B cell (primary cell): ENCODE measurements at regions not wholly inside any gene's neighbourhood (a gene's known extent, or its start where the extent isn't known, plus 50 kb on each side); places are given as distances from the start of the nearest gene placed in this dataset.

Source experiments
- ATAC-seq: fragments of 200-7000 bp; cut with Tn5 transposase; one replicate; pipeline ENCODE4 v1.10.0; 2021; ENCODE audit warnings: low read depth, mild to moderate bottlenecking, moderate number of reproducible peaks, moderate library complexity
- CTCF ChIA-PET: fragments of 350-600 bp; sonication (Branson Sonifier 250); formaldehyde crosslinking; loops from one replicate; lab custom pipeline; 2021; ENCODE audit warnings: antibody characterized with exemption, inconsistent platforms; lab: Charles Lee
- POLR2A ChIA-PET: fragments of 350-600 bp; sonication (Branson Sonifier 250); formaldehyde crosslinking; loops from one replicate; lab custom pipeline; 2021; ENCODE audit warnings: antibody characterized with exemption; lab: Charles Lee
- DNase-seq: peaks from one replicate; pipeline ENCODE4 v3.0.0; 2013
- H2AFZ ChIP-seq: 2 replicates; pipeline ENCODE4 v1.6.1; 2012; ENCODE audit warnings: mild to moderate bottlenecking, low read depth, low read length; ENCODE audit not compliant: insufficient read depth, poor library complexity, severe bottlenecking
- H3K27ac ChIP-seq, 2 donors: 1 replicate in 1 of 2; 2 replicates in 1 of 2; pipeline ENCODE4 v1.5.1; 2012 to 2013; ENCODE audit warnings: low read length in 2 of 2, mild to moderate bottlenecking in 2 of 2, moderate library complexity in 1 of 2
- H3K27me3 ChIP-seq, 4 experiments: fragments of 200-600 bp in 1 of 4; sonication (generic) in 1 of 4; replicated peaks in 1 of 4; 1 replicate in 2 of 4; 2 replicates in 2 of 4; pipeline versions ENCODE4 v1.6.1 to v1.7.0; 2013 to 2016; ENCODE audit warnings: low read length in 3 of 4, mild to moderate bottlenecking in 2 of 4, mixed read lengths in 1 of 4, moderate library complexity in 1 of 4; ENCODE audit not compliant: insufficient read depth in 4 of 4, control insufficient read depth in 3 of 4; ENCODE audit errors: control extremely low read depth in 1 of 4
- H3K36me3 ChIP-seq, 2 experiments: replicated peaks in 1 of 2; 1 replicate in 1 of 2; 2 replicates in 1 of 2; pipeline versions ENCODE4 v1.6.1 to v1.7.1; 2013; ENCODE audit warnings: low read length in 1 of 2; ENCODE audit not compliant: insufficient read depth in 2 of 2, control insufficient read depth in 1 of 2; ENCODE audit errors: control extremely low read depth in 1 of 2, extremely low read depth in 1 of 2
- H3K4me1 ChIP-seq, 2 donors: fragments of 200-600 bp in 1 of 2; sonication (generic) in 1 of 2; 1 replicate in 1 of 2; 2 replicates in 1 of 2; pipeline versions ENCODE4 v1.5.1 to v1.6.1; 2013 to 2017; ENCODE audit warnings: low read length in 2 of 2; ENCODE audit not compliant: control insufficient read depth in 2 of 2, insufficient read depth in 2 of 2
- H3K4me2 ChIP-seq: replicated peaks from 2 replicates; pipeline ENCODE3; 2012; ENCODE audit warnings: mild to moderate bottlenecking, low read depth, low read length; ENCODE audit not compliant: poor library complexity, severe bottlenecking
- H3K4me3 ChIP-seq, 5 experiments: fragments of 200-600 bp in 1 of 5; sonication (generic) in 1 of 5; 1 replicate in 3 of 5; 2 replicates in 2 of 5; pipeline versions ENCODE4 v1.5.1 to v1.7.0; 2011 to 2016; ENCODE audit warnings: low read length in 4 of 5, mild to moderate bottlenecking in 4 of 5, low read depth in 2 of 5, control low read depth in 1 of 5, moderate library complexity in 1 of 5; ENCODE audit not compliant: insufficient read depth in 1 of 5; ENCODE audit errors: control extremely low read depth in 1 of 5, extremely low read depth in 1 of 5
- H3K79me2 ChIP-seq: fragments of 200-600 bp; sonication (generic); one replicate; pipeline ENCODE4 v1.6.0; 2016; ENCODE audit warnings: low read length; ENCODE audit not compliant: control insufficient read depth, insufficient read depth
- H3K9ac ChIP-seq: fragments of 200-600 bp; sonication (generic); 2 replicates; pipeline ENCODE4 v1.6.1; 2017; ENCODE audit warnings: mild to moderate bottlenecking, low read length, moderate library complexity
- H3K9me3 ChIP-seq, 3 donors: one replicate each; pipeline versions ENCODE4 v1.6.1 to v1.7.1; 2013; ENCODE audit warnings: low read length in 2 of 3; ENCODE audit not compliant: control insufficient read depth in 2 of 3, insufficient read depth in 1 of 3; ENCODE audit errors: control extremely low read depth in 1 of 3
- H4K20me1 ChIP-seq: 2 replicates; pipeline ENCODE4 v1.6.0; 2012; ENCODE audit warnings: mild to moderate bottlenecking, low read length; ENCODE audit not compliant: insufficient read depth, control insufficient read depth, poor library complexity, severe bottlenecking
- H3K27ac Mint-ChIP-seq: one replicate; pipeline ENCODE4 v1.8.0; 2021; ENCODE audit warnings: mixed read lengths
- H3K27me3 Mint-ChIP-seq: one replicate; pipeline ENCODE4 v1.8.0; 2021; ENCODE audit warnings: mixed read lengths
- H3K4me1 Mint-ChIP-seq: one replicate; pipeline ENCODE4 v1.8.0; 2021; ENCODE audit warnings: mixed read lengths
- H3K4me3 Mint-ChIP-seq: one replicate; pipeline ENCODE4 v1.8.0; 2021; ENCODE audit warnings: mixed read lengths
- H3K9me3 Mint-ChIP-seq: one replicate; pipeline ENCODE4 v1.8.0; 2022; ENCODE audit warnings: mixed read lengths; ENCODE audit not compliant: insufficient read depth
- EZH2 ChIP-seq: IDR thresholded peaks from 2 replicates; pipeline ENCODE4 v1.6.1; 2012; ENCODE audit warnings: borderline replicate concordance, low read depth, mild to moderate bottlenecking, moderate library complexity, low read length; ENCODE audit not compliant: insufficient read depth, poor library complexity, severe bottlenecking
- WGBS: methylation state at CpG from one replicate; pipeline ENCODE4 v1.1.5; 2013; ENCODE audit warnings: missing lambda C conversion rate; ENCODE audit not compliant: insufficient coverage; 5-methylcytosine and 5-hydroxymethylcytosine counted together
- intact Hi-C: fragments of 100-400 bp; cut with micrococcal nuclease; formaldehyde crosslinking; loops from one replicate; pipeline ENCODE4 v1.10.0; 2022
- TF ChIP-seq, protein P1 (sequence below): fragments of 200-600 bp; IDR thresholded peaks from one replicate; pipeline ENCODE4 v1.8.0; 2022; ENCODE audit warnings: antibody characterized with exemption, mild to moderate bottlenecking

GRCh38 chr18:38933910-38934510 is 1368.4 kb upstream of the CELF4 start:
- no peak overlapping the region for H2AFZ ChIP-seq
- no peaks in the 10 kb centered on the region for H3K4me1 ChIP-seq
- no peak for ATAC-seq
- no peak overlapping the region for H3K4me3 ChIP-seq
- H3K4me3 Mint-ChIP-seq, result no peak overlapping the region
- no peak overlapping the region for H3K27ac ChIP-seq
- TF ChIP-seq, protein P1, sequence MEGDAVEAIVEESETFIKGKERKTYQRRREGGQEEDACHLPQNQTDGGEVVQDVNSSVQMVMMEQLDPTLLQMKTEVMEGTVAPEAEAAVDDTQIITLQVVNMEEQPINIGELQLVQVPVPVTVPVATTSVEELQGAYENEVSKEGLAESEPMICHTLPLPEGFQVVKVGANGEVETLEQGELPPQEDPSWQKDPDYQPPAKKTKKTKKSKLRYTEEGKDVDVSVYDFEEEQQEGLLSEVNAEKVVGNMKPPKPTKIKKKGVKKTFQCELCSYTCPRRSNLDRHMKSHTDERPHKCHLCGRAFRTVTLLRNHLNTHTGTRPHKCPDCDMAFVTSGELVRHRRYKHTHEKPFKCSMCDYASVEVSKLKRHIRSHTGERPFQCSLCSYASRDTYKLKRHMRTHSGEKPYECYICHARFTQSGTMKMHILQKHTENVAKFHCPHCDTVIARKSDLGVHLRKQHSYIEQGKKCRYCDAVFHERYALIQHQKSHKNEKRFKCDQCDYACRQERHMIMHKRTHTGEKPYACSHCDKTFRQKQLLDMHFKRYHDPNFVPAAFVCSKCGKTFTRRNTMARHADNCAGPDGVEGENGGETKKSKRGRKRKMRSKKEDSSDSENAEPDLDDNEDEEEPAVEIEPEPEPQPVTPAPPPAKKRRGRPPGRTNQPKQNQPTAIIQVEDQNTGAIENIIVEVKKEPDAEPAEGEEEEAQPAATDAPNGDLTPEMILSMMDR, result no peak
- no peak for TF ChIP-seq EZH2
- H3K27ac Mint-ChIP-seq, result no peak overlapping the region
- POLR2A ChIA-PET, result no interaction called here
- H3K9ac ChIP-seq, result no peak overlapping the region
- H4K20me1 ChIP-seq, result no peaks in the 10 kb centered on the region
- H3K9me3 Mint-ChIP-seq, result peaks cover 5% of the 10 kb centered on the region
- no peaks in the 10 kb centered on the region for H3K4me1 Mint-ChIP-seq
- no peaks in the 10 kb centered on the region for H3K27me3 Mint-ChIP-seq
- H3K27me3 ChIP-seq, result no peaks in the 10 kb centered on the region
- H3K79me2 ChIP-seq, result no peaks in the 10 kb centered on the region
- H3K4me2 ChIP-seq, result no peak overlapping the region
- no peaks in the 10 kb centered on the region for H3K9me3 ChIP-seq
- intact Hi-C loops, result no loop called here
- CTCF ChIA-PET, result no interaction called here
- no peaks in the 10 kb centered on the region for H3K36me3 ChIP-seq
- DNase-seq, result no peak

- Mint-ChIP-seq H3K4me1 (no peaks in the 10 kb centered on the region), H3K27ac (no peak overlapping the region), H3K27me3 (no peaks in the 10 kb centered on the region), H3K9me3 (peaks cover 5% of the 10 kb centered on the region), H3K4me3 (no peak overlapping the region)
- Histone ChIP-seq H2AFZ (no peak overlapping the region), H3K27ac (no peak overlapping the region), H3K4me2 (no peak overlapping the region), H3K79me2 (no peaks in the 10 kb centered on the region), H3K27me3 (no peaks in the 10 kb centered on the region), H3K36me3 (no peaks in the 10 kb centered on the region), H3K4me3 (no peak overlapping the region), H3K9me3 (no peaks in the 10 kb centered on the region), H3K4me1 (no peaks in the 10 kb centered on the region), H4K20me1 (no peaks in the 10 kb centered on the region), H3K9ac (no peak overlapping the region)
- no peak for ATAC-seq
- intact Hi-C loops, result no loop called here
- DNase-seq, result no peak
- WGBS, result 70% methylated on average over 2 of the region's 3 CpGs
- POLR2A ChIA-PET, result no interaction called here
- CTCF ChIA-PET, result no interaction called here
- TF ChIP-seq EZH2, result no peak
- TF ChIP-seq, protein P1, result no peak
These were observed 1367.7 kb upstream of the CELF4 start for GRCh38 chr18:38933322-38933721.
